NCI-H2029 treated with DMSO at 0.1 percent for 48 hours (cell line): ENCODE measurements at regions not wholly inside any gene's neighbourhood (a gene's known extent, or its start where the extent isn't known, plus 50 kb on each side); places are given as distances from the start of the nearest gene placed in this dataset.
A peak's percentile ranks its signal among the peaks of the same experiment; 100 is the strongest.

Source experiments
- DNase-seq: peaks from one replicate; lab custom pipeline; 2025; lab: John Stamatoyannopoulos, UW

- DNase-seq, result no peak
Observed at GRCh38 chr6:168773788-168774187, 332.8 kb downstream of the SMOC2 start.

GRCh38 chr6:168765752-168766151, 324.8 kb downstream of the SMOC2 start:
- DNase-seq, result no peak

GRCh38 chr6:168756009-168756634, 315.1 kb downstream of the SMOC2 start:
- no peak for DNase-seq

- no peak for DNase-seq
Observed at GRCh38 chr6:168746643-168747042, 305.7 kb downstream of the SMOC2 start.

- DNase-seq, result no peak
Observed at GRCh38 chr6:168746013-168746412, 305.0 kb downstream of the SMOC2 start.

GRCh38 chr6:168744861-168745260, 303.9 kb downstream of the SMOC2 start:
- no peak for DNase-seq

GRCh38 chr6:168741942-168742782, 301.2 kb downstream of the SMOC2 start:
- DNase-seq, result no peak

GRCh38 chr6:168741305-168741704, 300.3 kb downstream of the SMOC2 start:
- DNase-seq, result no peak

GRCh38 chr6:168739381-168739780, 298.4 kb downstream of the SMOC2 start:
- no peak for DNase-seq

GRCh38 chr6:168737481-168737880, 296.5 kb downstream of the SMOC2 start:
- peak; percentile 18 for DNase-seq

GRCh38 chr6:168737014-168737413, 296.0 kb downstream of the SMOC2 start:
- DNase-seq, result no peak

- DNase-seq, result no peak
Observed at GRCh38 chr6:168736039-168736438, 295.1 kb downstream of the SMOC2 start.

GRCh38 chr6:168735268-168735949, 294.4 kb downstream of the SMOC2 start:
- DNase-seq, result peak; percentile 92

GRCh38 chr6:168734523-168734922, 293.5 kb downstream of the SMOC2 start:
- DNase-seq, result peak; percentile 94

GRCh38 chr6:168732676-168733075, 291.7 kb downstream of the SMOC2 start:
- no peak for DNase-seq

GRCh38 chr6:168730931-168731716, 290.1 kb downstream of the SMOC2 start:
- DNase-seq, result no peak

GRCh38 chr6:168728056-168728455, 287.1 kb downstream of the SMOC2 start:
- DNase-seq, result no peak

- no peak for DNase-seq
Observed at GRCh38 chr6:168726312-168726856, 285.4 kb downstream of the SMOC2 start.

GRCh38 chr6:168725802-168726201, 284.8 kb downstream of the SMOC2 start:
- no peak for DNase-seq

GRCh38 chr6:168724669-168725570, 283.9 kb downstream of the SMOC2 start:
- no peak for DNase-seq

- DNase-seq, result no peak
Observed at GRCh38 chr6:168724033-168724432, 283.0 kb downstream of the SMOC2 start.
